Thoracic aorta (tissue), 2 donors: ENCODE measurements at regions not wholly inside any gene's neighbourhood (a gene's known extent, or its start where the extent isn't known, plus 50 kb on each side); places are given as distances from the start of the nearest gene placed in this dataset.

ENCODE experiments used
- ATAC-seq: fragments of 150-250 bp; one replicate; pipeline ENCODE4 v1.8.0; 2017; ENCODE audit warnings: low read depth; ENCODE audit not compliant: insufficient number of reproducible peaks, low FRiP score
- DNase-seq: peaks from one replicate; pipeline ENCODE4 v3.0.0-alpha.2; 2020; ENCODE audit warnings: low spot score
- H3K27ac ChIP-seq, 2 donors: fragments of 200-600 bp; sonication (generic); 1 replicate in 1 of 2; 2 replicates in 1 of 2; pipeline ENCODE4 v1.5.1; 2016; ENCODE audit warnings: mild to moderate bottlenecking in 2 of 2, moderate library complexity in 2 of 2
- H3K27me3 ChIP-seq: fragments of 200-600 bp; sonication (generic); replicated peaks from 2 replicates; pipeline ENCODE4 v1.6.0; 2016; ENCODE audit warnings: mild to moderate bottlenecking; ENCODE audit not compliant: insufficient read depth
- H3K36me3 ChIP-seq: fragments of 200-600 bp; sonication (generic); one replicate; pipeline ENCODE4 v1.5.1; 2016
- H3K4me1 ChIP-seq, 2 donors: fragments of 200-600 bp; sonication (generic); 1 replicate in 1 of 2; 2 replicates in 1 of 2; pipeline versions ENCODE4 v1.5.1 to v1.6.0; 2016; ENCODE audit warnings: low read depth in 2 of 2, mild to moderate bottlenecking in 1 of 2; ENCODE audit not compliant: control insufficient read depth in 1 of 2
- H3K4me3 ChIP-seq: fragments of 200-600 bp; sonication (generic); 2 replicates; pipeline ENCODE4 v1.5.1; 2016; ENCODE audit warnings: mild to moderate bottlenecking
- H3K9me3 ChIP-seq: fragments of 200-600 bp; sonication (generic); 2 replicates; pipeline ENCODE4 v1.5.1; 2016
- CTCF ChIP-seq: fragments of 200-600 bp; sonication (generic); IDR thresholded peaks from one replicate; pipeline ENCODE4 v1.5.1; 2019; ENCODE audit warnings: antibody characterized with exemption

GRCh38 chr10:120987359-120987758 is 136.2 kb downstream of the WDR11 start:
- ATAC-seq (no peak), DNase-seq (no peak)
- H3K36me3 ChIP-seq = no peaks in the 10 kb centered on the region
- H3K9me3 ChIP-seq = no peaks in the 10 kb centered on the region
- no peak for TF ChIP-seq CTCF
- no peaks in the 10 kb centered on the region for H3K27me3 ChIP-seq
- H3K27ac ChIP-seq = no peak overlapping the region
- no peaks in the 10 kb centered on the region for H3K4me1 ChIP-seq
- no peak overlapping the region for H3K4me3 ChIP-seq

GRCh38 chr10:120988751-120989150 is 137.6 kb downstream of the WDR11 start:
- Histone ChIP-seq H3K4me3 (no peak overlapping the region), H3K4me1 (no peaks in the 10 kb centered on the region), H3K27me3 (no peaks in the 10 kb centered on the region), H3K27ac (no peak overlapping the region), H3K36me3 (no peaks in the 10 kb centered on the region), H3K9me3 (peaks cover under 1% of the 10 kb centered on the region)
- TF ChIP-seq CTCF = no peak
- no peak for DNase-seq
- ATAC-seq = no peak

- no peak overlapping the region for H3K4me3 ChIP-seq
- peaks cover 4% of the 10 kb centered on the region for H3K9me3 ChIP-seq
- H3K27me3 ChIP-seq = no peaks in the 10 kb centered on the region
- H3K4me1 ChIP-seq = no peaks in the 10 kb centered on the region
- H3K36me3 ChIP-seq = no peaks in the 10 kb centered on the region
- no peak overlapping the region for H3K27ac ChIP-seq
- no peak for TF ChIP-seq CTCF
- DNase-seq (no peak), ATAC-seq (no peak)
Measured at GRCh38 chr10:120989279-120989678, 138.1 kb downstream of the WDR11 start.

GRCh38 chr10:120989996-120990598 is 138.9 kb downstream of the WDR11 start:
- ATAC-seq (no peak), DNase-seq (no peak)
- Histone ChIP-seq H3K4me1 (no peaks in the 10 kb centered on the region), H3K9me3 (peaks cover 4% of the 10 kb centered on the region), H3K27me3 (no peaks in the 10 kb centered on the region), H3K27ac (no peak overlapping the region), H3K36me3 (no peaks in the 10 kb centered on the region), H3K4me3 (no peak overlapping the region)
- no peak for TF ChIP-seq CTCF

GRCh38 chr10:120990831-120991230 is 139.7 kb downstream of the WDR11 start:
- no peak for ATAC-seq
- Histone ChIP-seq H3K27ac (no peak overlapping the region), H3K36me3 (no peaks in the 10 kb centered on the region), H3K9me3 (peaks cover 4% of the 10 kb centered on the region), H3K27me3 (no peaks in the 10 kb centered on the region), H3K4me3 (no peak overlapping the region), H3K4me1 (no peaks in the 10 kb centered on the region)
- TF ChIP-seq CTCF = no peak
- DNase-seq = no peak
